ENCODE measurements at regions not wholly inside any gene's neighbourhood (a gene's known extent, or its start where the extent isn't known, plus 50 kb on each side); places are given as distances from the start of the nearest gene placed in this dataset.
"Not testable (repeated sequence)": the region's sequence is repeated elsewhere in the genome, so short reads cannot be mapped to it uniquely, and the experiment has no call there.

- DNase-seq (ENCODE audit: low spot score) = no peak
These were observed 265.7 kb downstream of the FAM170A start for GRCh38 chr5:119895066-119895465.

- DNase-seq (ENCODE audit: low spot score) = no peak
These were observed 267.6 kb downstream of the FAM170A start for GRCh38 chr5:119896826-119897536.

DNA sequence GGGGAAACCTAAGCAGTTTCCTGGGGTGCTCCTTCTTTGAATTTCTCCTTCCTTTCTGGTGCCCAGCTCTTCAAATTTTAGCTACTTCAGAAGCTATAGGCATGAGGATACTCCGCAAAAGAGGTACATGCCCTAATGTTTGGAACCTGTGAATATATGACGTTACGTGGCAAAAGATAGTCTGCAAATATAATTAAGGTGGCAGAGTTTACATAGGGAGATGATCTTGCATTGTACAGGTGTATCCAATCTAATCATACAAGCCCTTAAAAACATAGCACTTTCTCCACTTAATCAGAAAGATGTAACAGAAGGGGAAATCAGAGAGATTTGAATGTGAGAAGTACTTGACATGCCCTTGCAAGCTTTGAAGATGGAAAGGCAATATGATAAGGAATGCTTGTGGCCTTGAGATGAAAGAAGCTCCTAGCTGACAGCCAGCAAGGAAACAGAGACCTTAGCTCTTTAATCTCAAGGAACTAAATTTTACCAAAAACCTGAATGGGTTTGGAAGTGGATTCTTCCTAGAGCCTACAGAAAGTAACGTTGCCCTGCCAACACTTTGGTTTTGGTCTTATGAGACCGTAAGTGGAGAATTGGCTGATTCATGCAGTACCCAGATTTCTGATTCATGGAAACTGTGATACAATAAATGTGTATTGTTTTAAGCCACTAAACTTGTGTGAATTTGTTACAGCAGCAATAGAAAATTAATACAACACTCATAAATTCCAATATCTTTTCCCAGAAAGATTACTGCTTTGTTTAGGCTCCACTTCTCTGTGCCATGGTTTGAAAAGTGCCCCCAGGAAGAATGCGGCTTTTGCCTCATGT is 268.4 kb downstream of the FAM170A start:
- DNase-seq (ENCODE audit: low spot score) = no peak

GRCh38 chr5:119899981-119900380 is 270.6 kb downstream of the FAM170A start:
- DNase-seq (ENCODE audit: low spot score) = no peak

GRCh38 chr5:119902593-119902992 is 273.2 kb downstream of the FAM170A start:
- DNase-seq (ENCODE audit: low spot score) = no peak

- no peak for DNase-seq (ENCODE audit: low spot score)
These were observed 284.1 kb downstream of the FAM170A start for GRCh38 chr5:119913425-119913824.

GRCh38 chr5:119919279-119919678 is 289.9 kb downstream of the FAM170A start:
- DNase-seq (ENCODE audit: low spot score) = no peak

DNA sequence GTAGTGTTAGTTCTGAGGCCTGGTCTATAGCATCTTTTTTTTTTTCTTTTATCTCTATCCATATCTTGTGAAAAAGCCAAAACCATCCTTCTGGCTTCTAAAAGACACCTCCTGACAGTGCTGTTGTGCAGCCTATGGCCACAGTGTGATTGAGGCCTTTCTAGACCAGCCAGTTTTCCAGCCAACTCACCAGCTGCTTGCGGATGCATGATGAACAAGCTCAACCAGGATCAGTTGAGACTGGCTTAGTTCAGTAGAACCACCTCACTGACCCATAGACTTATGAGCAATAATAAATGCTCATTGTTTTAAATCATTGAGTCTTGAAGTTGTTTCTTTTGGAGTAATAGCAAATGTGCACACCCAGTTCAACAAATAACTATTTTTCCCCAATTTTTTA is 296.9 kb downstream of the FAM170A start:
- no peak for DNase-seq (ENCODE audit: low spot score)

DNA sequence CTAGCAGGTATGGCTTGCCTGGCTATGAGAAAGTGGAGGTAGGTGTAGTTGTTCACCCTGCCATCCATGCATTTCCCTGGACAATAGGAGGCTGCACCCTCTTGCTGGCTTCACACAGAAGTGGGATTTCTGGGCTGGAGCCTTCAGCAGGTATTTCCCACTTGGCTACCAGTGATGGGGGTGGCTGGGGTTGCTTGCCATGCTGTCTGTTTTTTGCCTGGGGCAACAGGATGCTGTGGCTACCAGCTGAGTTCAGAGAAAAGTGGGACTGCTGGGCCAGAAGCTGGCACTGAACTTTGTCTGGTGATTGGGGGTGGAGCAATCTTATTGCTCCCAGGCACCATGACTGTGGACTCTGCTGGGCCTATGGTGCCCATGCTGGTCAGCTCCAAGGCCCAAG is 299.6 kb downstream of the FAM170A start:
- DNase-seq (ENCODE audit: low spot score) = no peak

- DNase-seq (ENCODE audit: low spot score) = no peak
These were observed 301.1 kb downstream of the FAM170A start for GRCh38 chr5:119930490-119930889.

- no peak for DNase-seq (ENCODE audit: low spot score)
These were observed 313.8 kb downstream of the FAM170A start for GRCh38 chr5:119943148-119943547.

DNA sequence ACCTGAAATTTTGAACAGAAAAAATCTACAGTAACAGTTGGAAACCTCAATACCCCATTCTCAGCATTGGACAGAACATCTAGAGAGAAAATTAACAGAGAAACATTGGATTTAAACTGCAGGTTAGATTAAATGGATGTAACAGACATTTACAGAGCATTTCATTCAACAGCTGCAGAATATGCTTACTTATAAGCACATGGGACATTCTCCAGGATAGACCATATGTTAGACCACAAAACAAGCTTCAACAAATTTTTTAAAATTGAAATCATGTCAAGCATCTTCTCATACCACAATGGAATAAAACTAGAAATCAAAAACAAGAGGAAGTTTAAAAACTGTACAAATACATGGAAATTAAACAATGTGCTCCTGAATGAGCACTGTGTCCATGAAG is 316.3 kb downstream of the FAM170A start:
- no peak for DNase-seq (ENCODE audit: low spot score)

DNA sequence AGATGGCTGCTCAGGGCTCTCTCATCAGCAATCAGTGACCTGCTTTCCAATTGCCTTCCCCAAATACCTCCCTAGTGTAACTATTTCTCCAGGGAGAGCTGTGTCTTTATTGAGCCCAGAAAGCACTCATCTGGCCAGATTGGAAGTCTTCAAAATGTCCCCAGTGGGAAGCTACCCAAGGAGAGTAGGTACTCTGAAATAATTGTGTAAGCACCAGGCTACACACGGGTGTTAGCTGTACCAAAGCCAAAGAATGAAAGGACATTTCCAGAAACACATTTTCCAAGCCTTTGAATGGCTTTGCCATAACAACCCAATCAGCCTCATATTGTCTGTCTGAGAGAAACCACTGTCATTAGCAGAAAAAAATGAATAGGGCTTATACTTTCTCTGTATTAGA is 318.8 kb downstream of the FAM170A start:
- no peak for DNase-seq (ENCODE audit: low spot score)

DNA sequence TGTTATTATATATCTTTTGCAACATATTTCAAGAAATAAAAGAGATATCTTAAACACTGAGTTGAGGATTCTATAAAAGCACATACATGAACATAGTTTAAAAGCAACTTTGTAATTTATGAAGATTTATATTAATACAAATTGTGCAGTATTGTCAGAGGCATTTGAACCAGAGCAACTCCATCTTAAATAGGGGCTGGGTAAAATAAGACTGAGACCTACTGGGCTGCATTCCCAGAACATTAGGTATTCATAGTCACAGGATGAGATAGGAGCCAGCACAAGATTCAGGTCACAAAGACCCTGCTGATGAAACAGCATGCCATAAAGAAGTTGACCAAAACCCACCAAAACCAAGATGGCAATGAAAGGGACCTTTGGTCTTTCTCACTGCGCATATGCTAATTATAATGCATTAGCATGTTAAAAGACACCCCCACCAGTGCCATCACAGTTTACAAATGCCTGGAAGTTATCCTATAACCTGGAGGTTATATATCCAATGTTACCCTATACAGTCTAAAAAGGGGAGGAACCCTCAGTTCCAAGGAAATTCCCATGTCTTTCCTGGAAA is 320.2 kb downstream of the FAM170A start:
- no peak for DNase-seq (ENCODE audit: low spot score)

GRCh38 chr5:119951330-119951934 is 322.1 kb downstream of the FAM170A start:
- no peak for DNase-seq (ENCODE audit: low spot score)

- no peak for DNase-seq (ENCODE audit: low spot score)
These were observed 324.1 kb downstream of the FAM170A start for GRCh38 chr5:119953474-119953873.

- no peak for DNase-seq (ENCODE audit: low spot score)
These were observed 324.7 kb downstream of the FAM170A start for GRCh38 chr5:119954106-119954505.

- DNase-seq (ENCODE audit: low spot score) = no peak
These were observed 332.6 kb downstream of the FAM170A start for GRCh38 chr5:119961993-119962392.

GRCh38 chr5:119966028-119966427 is 336.7 kb downstream of the FAM170A start:
- DNase-seq (ENCODE audit: low spot score) = no peak

GRCh38 chr5:119968690-119969089 is 339.3 kb downstream of the FAM170A start:
- no peak for DNase-seq (ENCODE audit: low spot score)

- not testable (repeated sequence) for DNase-seq (ENCODE audit: low spot score)
These were observed 357.7 kb downstream of the FAM170A start for GRCh38 chr5:119987077-119987476.

DNA sequence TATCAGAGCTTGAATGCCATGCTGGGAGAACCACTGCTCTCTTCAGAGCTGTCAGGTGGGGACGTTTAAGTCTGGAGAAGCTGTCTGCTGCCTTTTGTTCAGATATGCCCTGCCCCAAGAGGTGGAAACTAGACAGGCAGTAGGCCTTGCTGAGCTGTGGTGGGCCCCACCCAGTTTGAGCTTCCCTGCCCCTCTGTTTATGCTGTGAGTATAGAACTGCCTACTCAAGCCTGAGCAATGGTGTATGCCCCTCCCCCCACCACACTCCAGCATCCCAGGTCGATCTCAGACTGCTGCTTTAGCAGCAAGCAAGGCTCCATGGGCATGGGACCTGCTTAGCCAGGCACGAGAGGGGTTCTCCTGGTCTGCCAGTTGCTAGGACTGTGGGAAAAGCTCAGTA is 362.3 kb downstream of the FAM170A start:
- no peak for DNase-seq (ENCODE audit: low spot score)

- DNase-seq (ENCODE audit: low spot score) = no peak
These were observed 366.8 kb downstream of the FAM170A start for GRCh38 chr5:119996128-119996527.

Measured in CD4-positive, alpha-beta T cell treated with Interleukin-15 for 4 hours (primary cell).